ACC112 (cell line): ENCODE measurements at regions not wholly inside any gene's neighbourhood (a gene's known extent, or its start where the extent isn't known, plus 50 kb on each side); places are given as distances from the start of the nearest gene placed in this dataset.

ENCODE experiments used
- H2AFZ ChIP-seq: fragments of 200-600 bp; sonication (generic); one replicate; pipeline ENCODE4 v1.6.0; 2017; ENCODE audit warnings: antibody characterized with exemption, low read length; ENCODE audit not compliant: unreplicated experiment
- H3K27ac ChIP-seq: fragments of 200-600 bp; sonication (generic); 2 replicates; pipeline ENCODE4 v1.5.1; 2014; ENCODE audit warnings: low read depth, mild to moderate bottlenecking, antibody characterized with exemption, low read length, moderate library complexity
- H3K27me3 ChIP-seq: fragments of 200-600 bp; sonication (generic); 2 replicates; pipeline ENCODE4 v1.6.1; 2014; ENCODE audit warnings: mild to moderate bottlenecking, antibody characterized with exemption, low read length, moderate library complexity, mixed read lengths; ENCODE audit not compliant: insufficient read depth
- H3K36me3 ChIP-seq: fragments of 200-600 bp; sonication (generic); 2 replicates; pipeline ENCODE4 v1.6.1; 2016; ENCODE audit warnings: mild to moderate bottlenecking, antibody characterized with exemption, low read length, moderate library complexity, mixed read lengths; ENCODE audit not compliant: insufficient read depth
- H3K4me1 ChIP-seq: fragments of 200-600 bp; sonication (generic); one replicate; pipeline ENCODE4 v1.6.1; 2016; ENCODE audit warnings: low read length, mixed read lengths; ENCODE audit not compliant: insufficient read depth, unreplicated experiment, control insufficient read depth
- H3K4me3 ChIP-seq: fragments of 200-600 bp; sonication (generic); 2 replicates; pipeline ENCODE4 v1.5.1; 2014; ENCODE audit warnings: mild to moderate bottlenecking, low read depth, low read length
- H3K79me2 ChIP-seq: fragments of 200-600 bp; sonication (generic); one replicate; pipeline ENCODE4 v1.6.0; 2016; ENCODE audit warnings: low read length; ENCODE audit not compliant: control insufficient read depth, unreplicated experiment, insufficient read depth

DNA sequence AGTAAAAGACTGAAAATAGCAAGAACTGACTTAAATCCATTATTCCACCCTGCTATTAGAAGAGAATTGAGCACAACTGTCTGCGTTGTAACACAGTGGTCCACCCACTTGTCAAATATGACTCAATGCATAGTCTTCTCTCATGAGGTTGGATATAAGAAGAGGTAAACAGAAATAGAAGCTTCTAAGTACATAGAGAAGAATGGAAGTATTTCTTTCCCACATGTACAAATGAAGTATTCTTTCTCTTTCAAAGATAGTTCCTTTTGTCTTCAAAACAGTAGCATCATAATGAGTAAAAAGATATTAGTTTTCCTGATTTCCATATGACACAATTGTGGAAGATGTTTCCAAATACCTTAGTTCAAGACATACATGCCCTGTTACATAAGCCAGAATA, 348.6 kb upstream of the CCDC54 start:
- H3K79me2 ChIP-seq, result no peaks in the 10 kb centered on the region
- no peak overlapping the region for H3K27ac ChIP-seq
- no peaks in the 10 kb centered on the region for H3K36me3 ChIP-seq
- H2AFZ ChIP-seq, result no peak overlapping the region
- H3K4me3 ChIP-seq, result no peak overlapping the region
- no peaks in the 10 kb centered on the region for H3K27me3 ChIP-seq
- H3K4me1 ChIP-seq, result no peaks in the 10 kb centered on the region

DNA sequence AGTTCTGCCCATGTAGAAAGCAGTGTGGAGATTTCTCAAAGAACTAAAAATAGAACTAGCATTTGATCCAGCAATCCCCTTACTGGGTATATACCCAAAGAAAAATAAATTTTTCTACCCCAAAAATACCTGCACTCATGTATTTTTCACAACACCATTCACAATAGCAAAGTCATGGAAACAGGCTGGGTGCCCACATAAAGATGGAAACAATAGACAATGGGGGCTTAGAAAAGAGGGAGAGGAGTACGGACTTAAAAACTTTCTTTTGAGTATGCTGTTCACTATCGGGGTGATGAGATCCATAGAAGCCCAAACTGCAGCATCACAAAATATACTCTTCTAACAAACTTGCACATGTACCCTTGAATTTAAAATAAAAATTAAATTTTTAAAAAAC, 345.1 kb upstream of the CCDC54 start:
- Histone ChIP-seq H2AFZ (no peak overlapping the region), H3K27me3 (no peaks in the 10 kb centered on the region), H3K27ac (no peak overlapping the region), H3K4me3 (no peak overlapping the region), H3K36me3 (no peaks in the 10 kb centered on the region), H3K79me2 (no peaks in the 10 kb centered on the region), H3K4me1 (no peaks in the 10 kb centered on the region)

DNA sequence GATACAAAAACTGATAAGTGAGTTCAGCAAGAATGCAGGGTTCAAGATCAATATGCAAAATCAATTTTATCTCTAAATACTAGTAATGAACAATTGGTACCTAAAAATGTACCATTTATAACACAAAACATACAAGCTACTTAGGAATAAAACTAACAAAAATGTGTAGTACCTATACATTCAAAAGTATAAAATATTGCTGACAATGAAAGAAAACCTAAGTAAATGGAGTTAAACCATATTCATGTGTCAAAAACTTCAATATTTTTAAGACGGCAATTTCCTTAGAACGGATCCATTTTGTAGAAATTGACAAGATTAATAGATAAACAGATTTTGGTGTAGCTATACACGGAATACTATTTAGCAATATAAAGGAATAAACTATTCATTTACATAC, 343.1 kb upstream of the CCDC54 start:
- H2AFZ ChIP-seq, result no peak overlapping the region
- H3K27me3 ChIP-seq, result no peaks in the 10 kb centered on the region
- H3K4me1 ChIP-seq, result no peaks in the 10 kb centered on the region
- H3K79me2 ChIP-seq, result no peaks in the 10 kb centered on the region
- H3K36me3 ChIP-seq, result no peaks in the 10 kb centered on the region
- H3K4me3 ChIP-seq, result no peak overlapping the region
- H3K27ac ChIP-seq, result no peak overlapping the region

DNA sequence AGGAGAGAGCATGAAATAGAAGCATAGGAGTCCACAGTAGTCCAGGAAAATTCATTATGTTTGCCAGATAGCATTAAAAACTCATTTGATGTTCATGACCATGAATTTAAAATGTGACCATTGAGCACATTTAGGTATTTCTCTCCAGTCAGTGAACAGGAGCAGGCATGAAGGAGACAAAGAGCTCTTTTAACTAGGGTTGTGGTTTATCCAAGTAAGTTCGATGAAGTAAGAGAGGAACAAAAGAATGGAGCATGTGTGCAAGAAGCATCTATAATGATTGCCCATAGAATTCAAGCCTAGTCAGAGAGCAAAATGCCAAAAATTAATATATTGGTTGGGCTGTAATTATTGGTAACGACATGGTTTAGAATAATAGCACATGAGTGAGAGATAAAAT, 342.1 kb upstream of the CCDC54 start:
- H3K4me3 ChIP-seq, result no peak overlapping the region
- H3K36me3 ChIP-seq, result no peaks in the 10 kb centered on the region
- no peak overlapping the region for H2AFZ ChIP-seq
- H3K27ac ChIP-seq, result no peak overlapping the region
- H3K79me2 ChIP-seq, result no peaks in the 10 kb centered on the region
- no peaks in the 10 kb centered on the region for H3K27me3 ChIP-seq
- H3K4me1 ChIP-seq, result no peaks in the 10 kb centered on the region

DNA sequence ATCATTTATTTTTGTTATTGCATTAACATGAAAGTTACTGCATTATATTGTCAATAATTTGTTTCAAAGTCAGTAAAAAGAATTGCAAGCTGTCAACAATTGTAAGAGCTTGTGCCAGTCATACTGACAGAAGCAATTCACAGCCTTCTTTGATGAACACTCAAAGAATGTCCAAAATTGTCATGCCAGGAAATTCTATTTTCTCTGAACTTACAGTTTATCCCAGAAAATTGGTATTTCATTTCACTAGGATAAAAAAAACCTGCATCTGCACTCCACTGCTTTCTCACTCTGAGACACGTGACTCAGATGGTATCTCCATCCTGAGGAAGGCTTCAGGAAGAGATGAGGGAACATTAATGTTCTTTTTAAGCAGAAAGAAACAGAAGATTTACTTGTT, 332.6 kb upstream of the CCDC54 start:
- Histone ChIP-seq H3K36me3 (no peaks in the 10 kb centered on the region), H2AFZ (no peak overlapping the region), H3K27ac (no peak overlapping the region), H3K4me3 (no peak overlapping the region), H3K4me1 (no peaks in the 10 kb centered on the region), H3K27me3 (no peaks in the 10 kb centered on the region), H3K79me2 (no peaks in the 10 kb centered on the region)

DNA sequence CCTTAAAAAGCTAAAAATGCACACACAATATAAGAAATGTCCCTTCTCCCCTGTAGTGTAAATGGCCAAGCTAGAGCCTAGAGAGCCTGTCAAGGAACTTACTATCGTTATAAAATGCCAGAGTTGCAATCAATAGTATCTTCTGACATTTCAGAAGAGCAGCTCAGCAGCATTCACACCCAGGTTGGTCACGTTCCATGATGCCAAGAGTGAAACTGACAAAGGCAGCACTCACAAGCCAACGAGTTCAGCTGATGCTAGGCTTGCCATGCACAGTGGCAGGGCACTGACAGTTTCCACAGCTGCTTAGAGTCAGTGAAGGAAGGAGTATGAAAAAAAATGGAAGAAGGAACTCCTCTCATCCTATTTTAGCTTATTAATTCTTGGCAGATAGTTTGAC, 331.4 kb upstream of the CCDC54 start:
- no peaks in the 10 kb centered on the region for H3K27me3 ChIP-seq
- H2AFZ ChIP-seq, result no peak overlapping the region
- no peaks in the 10 kb centered on the region for H3K79me2 ChIP-seq
- no peak overlapping the region for H3K27ac ChIP-seq
- no peaks in the 10 kb centered on the region for H3K36me3 ChIP-seq
- no peak overlapping the region for H3K4me3 ChIP-seq
- no peaks in the 10 kb centered on the region for H3K4me1 ChIP-seq

DNA sequence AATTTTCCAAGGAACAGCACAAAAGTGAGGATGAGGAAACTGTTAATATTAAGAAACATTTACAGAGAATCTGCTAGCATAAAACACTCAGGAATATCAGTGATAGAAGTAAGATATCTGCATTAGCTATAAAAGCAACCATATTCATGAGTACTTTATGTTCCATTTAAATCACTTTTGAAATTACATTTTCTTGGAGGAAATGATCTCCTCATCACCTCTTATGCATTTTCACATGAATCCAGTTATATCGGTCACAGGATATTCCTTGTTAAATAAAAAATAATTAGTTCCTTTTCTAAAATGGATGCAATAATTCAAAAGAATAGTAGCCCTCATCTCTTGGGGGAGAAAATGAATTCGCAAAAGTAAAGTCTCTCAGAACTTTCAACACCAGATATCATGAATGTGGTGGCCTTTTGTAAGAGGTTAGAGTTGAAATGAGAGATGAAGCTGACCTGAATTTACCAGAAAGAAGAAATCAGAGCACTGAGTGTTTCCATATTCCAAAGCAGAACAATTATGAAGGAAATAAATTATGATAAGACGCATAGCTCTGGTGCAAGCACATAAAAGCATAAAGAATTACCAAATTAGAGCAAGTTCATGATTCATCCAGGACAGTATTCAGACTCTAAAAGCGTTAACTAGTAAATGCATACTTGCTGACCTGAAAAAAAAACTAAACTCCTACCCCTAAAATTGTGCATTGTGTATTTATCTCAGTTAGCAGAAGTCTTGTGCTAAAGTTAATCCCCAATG, 321.9 kb upstream of the CCDC54 start:
- Histone ChIP-seq H3K79me2 (no peaks in the 10 kb centered on the region), H3K27me3 (no peaks in the 10 kb centered on the region), H3K27ac (no peak overlapping the region), H3K4me1 (no peaks in the 10 kb centered on the region), H3K36me3 (no peaks in the 10 kb centered on the region), H2AFZ (no peak overlapping the region), H3K4me3 (no peak overlapping the region)

DNA sequence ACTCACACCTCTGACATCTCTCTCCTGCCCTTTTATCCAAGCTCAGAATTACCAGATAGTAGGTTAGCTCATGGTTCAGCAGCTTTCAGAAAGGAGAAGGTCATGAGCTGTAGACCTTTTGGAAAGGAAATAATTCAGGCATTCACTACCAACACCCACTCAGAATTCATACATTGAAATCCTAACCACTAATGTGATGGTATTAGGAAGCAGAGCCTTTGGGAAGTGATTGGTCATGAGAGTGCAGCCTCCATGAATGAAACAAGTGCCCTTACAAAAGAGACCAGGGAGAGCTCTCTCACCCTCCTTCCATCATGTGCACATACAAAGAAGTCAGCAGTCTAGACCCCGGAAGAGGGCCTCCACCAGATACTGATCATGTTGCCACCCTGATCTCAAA, 315.8 kb upstream of the CCDC54 start:
- Histone ChIP-seq H3K36me3 (no peaks in the 10 kb centered on the region), H3K4me1 (peaks cover 31% of the 10 kb centered on the region), H3K27me3 (no peaks in the 10 kb centered on the region), H2AFZ (no peak overlapping the region), H3K27ac (no peak overlapping the region), H3K79me2 (no peaks in the 10 kb centered on the region), H3K4me3 (no peak overlapping the region)

DNA sequence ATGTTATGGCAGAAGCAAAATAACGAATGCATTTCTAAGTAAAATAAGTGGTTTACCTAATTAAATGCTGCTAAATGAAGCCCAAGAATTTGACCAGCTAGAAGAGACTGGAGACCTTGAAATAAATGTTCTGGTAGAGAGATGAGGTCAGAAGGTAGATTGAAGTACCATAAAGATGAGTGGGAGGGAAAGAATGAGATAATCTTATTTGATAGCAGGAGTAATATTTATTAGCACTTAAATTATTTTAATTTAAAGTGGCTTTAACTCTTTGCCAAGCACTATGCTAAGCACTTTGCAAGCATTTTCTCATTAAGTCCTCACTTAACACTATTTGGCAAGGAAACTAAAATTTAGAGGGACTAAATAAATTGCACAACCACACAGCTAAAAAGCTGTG, 314.9 kb upstream of the CCDC54 start:
- H3K36me3 ChIP-seq, result no peaks in the 10 kb centered on the region
- H3K27me3 ChIP-seq, result no peaks in the 10 kb centered on the region
- H3K27ac ChIP-seq, result 0 out of 2 replicates have a peak overlapping the region, but pooled peaks have one; percentile 46
- peaks cover 31% of the 10 kb centered on the region for H3K4me1 ChIP-seq
- no peak overlapping the region for H3K4me3 ChIP-seq
- H2AFZ ChIP-seq, result no peak overlapping the region
- H3K79me2 ChIP-seq, result no peaks in the 10 kb centered on the region

DNA sequence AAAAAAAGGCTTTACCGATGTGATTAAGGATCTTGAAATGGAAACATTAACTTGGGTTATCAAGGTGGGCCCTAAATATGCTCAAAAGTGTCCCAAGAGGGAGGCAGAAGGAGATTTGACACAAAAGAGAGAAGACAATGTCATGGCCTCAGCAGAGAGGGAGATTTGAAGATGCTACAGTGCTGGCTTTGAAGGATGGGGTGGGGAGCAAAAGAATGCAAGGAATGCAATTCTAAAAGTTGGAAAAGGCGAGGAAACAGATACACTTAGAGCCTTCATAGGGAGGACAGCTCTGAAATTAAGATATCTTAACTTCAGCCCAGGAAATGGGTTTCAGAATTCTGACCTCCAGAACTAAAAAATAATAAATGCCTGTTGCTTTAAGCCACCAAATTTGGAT, 314.5 kb upstream of the CCDC54 start:
- peak overlapping the region; percentile 46; the same call in 1 of the 2 replicates for H3K27ac ChIP-seq
- peak overlapping the region; percentile 24; the same call in 1 of the 2 replicates for H3K4me3 ChIP-seq
- H3K36me3 ChIP-seq, result no peaks in the 10 kb centered on the region
- peaks cover 31% of the 10 kb centered on the region for H3K4me1 ChIP-seq
- no peaks in the 10 kb centered on the region for H3K79me2 ChIP-seq
- H2AFZ ChIP-seq, result peak overlapping the region; percentile 65
- H3K27me3 ChIP-seq, result no peaks in the 10 kb centered on the region

DNA sequence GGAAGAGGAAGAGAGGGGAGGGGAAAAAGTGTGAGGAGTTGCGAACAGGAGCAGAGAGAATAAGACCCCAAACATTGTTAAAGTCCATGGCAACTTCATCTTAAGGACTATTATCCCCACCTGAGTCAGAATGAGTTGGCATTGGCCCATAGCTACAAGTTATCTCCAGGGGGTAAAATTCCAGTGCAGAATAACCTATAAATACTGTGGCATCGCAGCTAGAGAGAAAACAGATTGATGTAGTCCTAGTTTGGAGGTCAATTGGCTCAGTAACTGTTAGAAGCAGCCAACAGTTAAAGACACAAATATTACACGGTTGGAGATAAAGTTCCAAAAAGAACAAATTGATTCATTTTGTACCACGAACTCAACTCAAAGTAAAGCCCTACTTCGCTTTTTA, 313.9 kb upstream of the CCDC54 start:
- H3K4me1 ChIP-seq, result peaks cover 33% of the 10 kb centered on the region
- no peaks in the 10 kb centered on the region for H3K36me3 ChIP-seq
- H3K4me3 ChIP-seq, result peak overlapping the region; percentile 24; the same call in 1 of the 2 replicates
- H3K27me3 ChIP-seq, result no peaks in the 10 kb centered on the region
- no peaks in the 10 kb centered on the region for H3K79me2 ChIP-seq
- H3K27ac ChIP-seq, result peak overlapping the region; percentile 46; the same call in 1 of the 2 replicates
- peak overlapping the region; percentile 86 for H2AFZ ChIP-seq
